ENCODE measurements at regions not wholly inside any gene's neighbourhood (a gene's known extent, or its start where the extent isn't known, plus 50 kb on each side); places are given as distances from the start of the nearest gene placed in this dataset.

DNA sequence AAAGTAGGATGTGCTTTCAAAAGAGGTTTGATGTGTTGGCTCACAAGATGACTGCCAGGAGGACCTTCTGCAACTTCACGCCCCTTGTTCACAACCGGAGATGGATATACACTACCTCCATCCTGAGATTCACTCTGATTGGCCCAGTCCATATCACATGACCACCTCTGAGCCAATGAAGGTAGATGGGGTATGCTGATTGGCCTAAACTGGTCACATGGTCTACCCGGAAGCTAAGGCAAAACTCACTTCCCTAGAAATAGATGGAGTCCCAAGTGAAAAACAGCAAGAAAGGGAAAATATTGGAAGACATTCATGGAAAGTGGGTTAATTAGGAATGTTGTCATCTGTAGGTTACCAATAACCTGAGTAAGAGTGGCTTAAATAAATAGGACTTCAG is 119.7 kb upstream of the MRI1 start:
- TF ChIP-seq EZH2phosphoT487 (IDR thresholded peaks at IDR 0.05; ENCODE audit: insufficient read depth, low read depth) (no peak), EZH2 (IDR thresholded peaks at IDR 0.05; ENCODE audit: insufficient read depth, poor library complexity, severe bottlenecking) (no peak)

GRCh38 chr19:13640611-13641010 is 123.7 kb upstream of the MRI1 start:
- Histone ChIP-seq H3K9me3 (ENCODE audit: low read depth) (no peaks in the 10 kb centered on the region), H3K4me1 (ENCODE audit: insufficient read depth) (no peaks in the 10 kb centered on the region), H3K27ac (no peak overlapping the region), H3K9ac (no peak overlapping the region), H3K9me2 (ENCODE audit: insufficient read depth) (no peaks in the 10 kb centered on the region), H2AFZ (no peak overlapping the region), H3F3A (ENCODE audit: insufficient read depth) (0 out of 2 replicates have a peak, but pooled peaks cover 6% of the 10 kb centered on the region), H3K4me3 (no peak overlapping the region), H3K36me3 (ENCODE audit: low read depth) (no peaks in the 10 kb centered on the region), H3K27me3 (replicated peaks; ENCODE audit: insufficient read depth) (no peaks in the 10 kb centered on the region), H4K20me1 (ENCODE audit: insufficient read depth) (no peaks in the 10 kb centered on the region), H3K79me2 (ENCODE audit: insufficient read depth) (no peaks in the 10 kb centered on the region), H3K4me2 (ENCODE audit: unreplicated experiment) (no peak overlapping the region)
- in situ Hi-C loops (cut with MboI): no loop called here
- TF ChIP-seq EZH2 (IDR thresholded peaks at IDR 0.05; ENCODE audit: insufficient read depth, poor library complexity, severe bottlenecking): no peak
- TF ChIP-seq EZH2phosphoT487 (IDR thresholded peaks at IDR 0.05; ENCODE audit: insufficient read depth, low read depth): no peak
- WGBS, 2 experiments (ENCODE audit: low coverage in 1 of 2, low lambda C conversion rate in 2 of 2, missing lambda C conversion rate in 2 of 2): 57 to 81% methylated on average over 1 of the region's 1 CpG
- DNase-seq: no peak

More for the DNA sequence above, 119.7 kb upstream of the MRI1 start:
- Histone ChIP-seq H3K27me3 (replicated peaks; ENCODE audit: insufficient read depth) (no peaks in the 10 kb centered on the region), H3K27ac (no peak overlapping the region), H3K4me3 (no peak overlapping the region), H3K4me2 (ENCODE audit: unreplicated experiment) (no peak overlapping the region), H3K9ac (no peak overlapping the region), H3K4me1 (ENCODE audit: insufficient read depth) (no peaks in the 10 kb centered on the region), H3K9me2 (ENCODE audit: insufficient read depth) (no peaks in the 10 kb centered on the region), H3K9me3 (ENCODE audit: low read depth) (no peaks in the 10 kb centered on the region), H3K36me3 (ENCODE audit: low read depth) (no peaks in the 10 kb centered on the region), H2AFZ (no peak overlapping the region), H4K20me1 (ENCODE audit: insufficient read depth) (no peaks in the 10 kb centered on the region), H3F3A (ENCODE audit: insufficient read depth) (no peaks in the 10 kb centered on the region), H3K79me2 (ENCODE audit: insufficient read depth) (no peaks in the 10 kb centered on the region)
- DNase-seq: no peak
- in situ Hi-C loops (cut with MboI): no loop called here
- 87 to 89% methylated on average over 3 of the region's 3 CpGs for WGBS, 2 experiments (ENCODE audit: low coverage in 1 of 2, low lambda C conversion rate in 2 of 2, missing lambda C conversion rate in 2 of 2)

GRCh38 chr19:13639342-13639929 is 124.9 kb upstream of the MRI1 start:
- Histone ChIP-seq H3K79me2 (ENCODE audit: insufficient read depth) (no peaks in the 10 kb centered on the region), H4K20me1 (ENCODE audit: insufficient read depth) (no peaks in the 10 kb centered on the region), H3K36me3 (ENCODE audit: low read depth) (no peaks in the 10 kb centered on the region), H3K4me1 (ENCODE audit: insufficient read depth) (no peaks in the 10 kb centered on the region), H3K4me3 (no peak overlapping the region), H3F3A (ENCODE audit: insufficient read depth) (0 out of 2 replicates have a peak, but pooled peaks cover 6% of the 10 kb centered on the region), H3K27ac (no peak overlapping the region), H3K9me3 (ENCODE audit: low read depth) (no peaks in the 10 kb centered on the region), H3K9ac (no peak overlapping the region), H2AFZ (no peak overlapping the region), H3K27me3 (replicated peaks; ENCODE audit: insufficient read depth) (no peaks in the 10 kb centered on the region), H3K9me2 (ENCODE audit: insufficient read depth) (no peaks in the 10 kb centered on the region), H3K4me2 (ENCODE audit: unreplicated experiment) (no peak overlapping the region)
- TF ChIP-seq EZH2 (IDR thresholded peaks at IDR 0.05; ENCODE audit: insufficient read depth, poor library complexity, severe bottlenecking): no peak
- TF ChIP-seq EZH2phosphoT487 (IDR thresholded peaks at IDR 0.05; ENCODE audit: insufficient read depth, low read depth): no peak
- no peak for DNase-seq
- in situ Hi-C loops (cut with MboI): no loop called here
- WGBS, 2 experiments (ENCODE audit: low coverage in 1 of 2, low lambda C conversion rate in 2 of 2, missing lambda C conversion rate in 2 of 2): 65 to 68% methylated on average over 7 of the region's 7 CpGs

- in situ Hi-C loops (cut with MboI): no loop called here
- Histone ChIP-seq H3K9me3 (ENCODE audit: low read depth) (no peaks in the 10 kb centered on the region), H3K27me3 (replicated peaks; ENCODE audit: insufficient read depth) (no peaks in the 10 kb centered on the region), H3K9me2 (ENCODE audit: insufficient read depth) (no peaks in the 10 kb centered on the region), H3K4me2 (ENCODE audit: unreplicated experiment) (no peak overlapping the region), H3K36me3 (ENCODE audit: low read depth) (no peaks in the 10 kb centered on the region), H2AFZ (no peak overlapping the region), H4K20me1 (ENCODE audit: insufficient read depth) (no peaks in the 10 kb centered on the region), H3K27ac (peak overlapping the region; percentile 44; the same call in 1 of the 2 replicates), H3K4me1 (ENCODE audit: insufficient read depth) (0 out of 2 replicates have a peak, but pooled peaks cover 9% of the 10 kb centered on the region), H3K9ac (no peak overlapping the region), H3K79me2 (ENCODE audit: insufficient read depth) (no peaks in the 10 kb centered on the region), H3F3A (ENCODE audit: insufficient read depth) (peaks cover 15% of the 10 kb centered on the region; the same call in 1 of the 2 replicates), H3K4me3 (no peak overlapping the region)
- TF ChIP-seq EZH2phosphoT487 (IDR thresholded peaks at IDR 0.05; ENCODE audit: insufficient read depth, low read depth) (no peak), EZH2 (IDR thresholded peaks at IDR 0.05; ENCODE audit: insufficient read depth, poor library complexity, severe bottlenecking) (no peak)
- peak; percentile 76 for DNase-seq
- 6 to 8% methylated on average over 6 of the region's 6 CpGs for WGBS, 2 experiments (ENCODE audit: low coverage in 1 of 2, low lambda C conversion rate in 2 of 2, missing lambda C conversion rate in 2 of 2)
Measured at GRCh38 chr19:13637664-13638063, 126.7 kb upstream of the MRI1 start.
